ENCODE measurements at regions not wholly inside any gene's neighbourhood (a gene's known extent, or its start where the extent isn't known, plus 50 kb on each side); places are given as distances from the start of the nearest gene placed in this dataset.

DNA sequence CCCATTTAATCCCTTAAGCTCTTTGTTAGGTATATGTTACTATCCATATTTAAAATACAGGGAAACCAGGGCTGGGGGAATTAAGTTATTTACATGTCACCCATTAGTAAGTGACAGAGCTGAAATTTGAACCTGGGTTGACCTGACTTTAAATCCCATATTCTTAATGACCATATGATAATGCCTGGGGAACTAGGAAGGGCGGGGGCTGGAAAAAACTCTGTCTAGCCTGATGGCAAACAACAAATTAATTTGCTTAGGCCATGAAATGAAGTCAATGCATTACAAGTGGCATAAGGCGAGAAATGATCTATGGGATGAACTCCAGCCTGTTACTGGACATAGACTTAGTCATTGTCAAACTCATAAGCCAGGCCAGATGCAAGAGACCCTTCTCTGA lies 325.7 kb upstream of the WWC1 start:
- Histone ChIP-seq H3K4me1 (no peaks in the 10 kb centered on the region), H3K4me3 (no peak overlapping the region), H3K27ac (no peak overlapping the region), H3K9me3 (no peaks in the 10 kb centered on the region), H3K27me3 (no peaks in the 10 kb centered on the region), H3K36me3 (no peaks in the 10 kb centered on the region)
- intact Hi-C loops (cut with DNase I), result no loop called here
- no peak for DNase-seq
- TF ChIP-seq, protein P1, sequence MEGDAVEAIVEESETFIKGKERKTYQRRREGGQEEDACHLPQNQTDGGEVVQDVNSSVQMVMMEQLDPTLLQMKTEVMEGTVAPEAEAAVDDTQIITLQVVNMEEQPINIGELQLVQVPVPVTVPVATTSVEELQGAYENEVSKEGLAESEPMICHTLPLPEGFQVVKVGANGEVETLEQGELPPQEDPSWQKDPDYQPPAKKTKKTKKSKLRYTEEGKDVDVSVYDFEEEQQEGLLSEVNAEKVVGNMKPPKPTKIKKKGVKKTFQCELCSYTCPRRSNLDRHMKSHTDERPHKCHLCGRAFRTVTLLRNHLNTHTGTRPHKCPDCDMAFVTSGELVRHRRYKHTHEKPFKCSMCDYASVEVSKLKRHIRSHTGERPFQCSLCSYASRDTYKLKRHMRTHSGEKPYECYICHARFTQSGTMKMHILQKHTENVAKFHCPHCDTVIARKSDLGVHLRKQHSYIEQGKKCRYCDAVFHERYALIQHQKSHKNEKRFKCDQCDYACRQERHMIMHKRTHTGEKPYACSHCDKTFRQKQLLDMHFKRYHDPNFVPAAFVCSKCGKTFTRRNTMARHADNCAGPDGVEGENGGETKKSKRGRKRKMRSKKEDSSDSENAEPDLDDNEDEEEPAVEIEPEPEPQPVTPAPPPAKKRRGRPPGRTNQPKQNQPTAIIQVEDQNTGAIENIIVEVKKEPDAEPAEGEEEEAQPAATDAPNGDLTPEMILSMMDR (IDR thresholded peaks at IDR 0.05), result no peak
- no peak for TF ChIP-seq POLR2A (IDR thresholded peaks at IDR 0.05)
- ATAC-seq, result no peak
- WGBS (ENCODE audit: insufficient coverage, low coverage, low lambda C conversion rate, missing lambda C conversion rate), result 86% methylated on average over 2 of the region's 2 CpGs

DNA sequence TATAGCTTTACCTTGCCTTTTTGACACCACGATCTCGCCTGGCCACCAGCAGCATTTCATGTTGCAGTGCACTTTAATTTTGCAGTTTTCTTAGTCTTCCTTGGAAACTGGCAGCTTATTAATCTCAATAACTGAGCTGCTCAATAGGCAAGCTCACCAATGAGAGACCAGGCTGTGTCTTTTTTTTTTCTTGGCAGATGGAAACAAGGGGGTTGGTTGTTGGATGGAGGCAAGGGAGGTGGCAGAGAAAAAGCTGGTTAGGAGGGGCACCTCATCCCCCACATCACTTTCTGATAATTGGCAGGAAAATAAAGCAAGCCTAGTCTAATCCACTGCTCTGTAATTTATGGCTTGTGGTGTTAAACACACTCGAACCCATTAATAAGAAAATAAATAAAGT lies 324.5 kb upstream of the WWC1 start:
- Histone ChIP-seq H3K9me3 (no peaks in the 10 kb centered on the region), H3K36me3 (no peaks in the 10 kb centered on the region), H3K27ac (no peak overlapping the region), H3K4me3 (no peak overlapping the region), H3K27me3 (no peaks in the 10 kb centered on the region), H3K4me1 (no peaks in the 10 kb centered on the region)
- WGBS (ENCODE audit: insufficient coverage, low coverage, low lambda C conversion rate, missing lambda C conversion rate), result 70% methylated on average over 3 of the region's 3 CpGs
- no peak for TF ChIP-seq POLR2A (IDR thresholded peaks at IDR 0.05)
- TF ChIP-seq, protein P1 (IDR thresholded peaks at IDR 0.05), result no peak
- intact Hi-C loops (cut with DNase I), result no loop called here
- DNase-seq, result no peak
- ATAC-seq, result no peak

DNA sequence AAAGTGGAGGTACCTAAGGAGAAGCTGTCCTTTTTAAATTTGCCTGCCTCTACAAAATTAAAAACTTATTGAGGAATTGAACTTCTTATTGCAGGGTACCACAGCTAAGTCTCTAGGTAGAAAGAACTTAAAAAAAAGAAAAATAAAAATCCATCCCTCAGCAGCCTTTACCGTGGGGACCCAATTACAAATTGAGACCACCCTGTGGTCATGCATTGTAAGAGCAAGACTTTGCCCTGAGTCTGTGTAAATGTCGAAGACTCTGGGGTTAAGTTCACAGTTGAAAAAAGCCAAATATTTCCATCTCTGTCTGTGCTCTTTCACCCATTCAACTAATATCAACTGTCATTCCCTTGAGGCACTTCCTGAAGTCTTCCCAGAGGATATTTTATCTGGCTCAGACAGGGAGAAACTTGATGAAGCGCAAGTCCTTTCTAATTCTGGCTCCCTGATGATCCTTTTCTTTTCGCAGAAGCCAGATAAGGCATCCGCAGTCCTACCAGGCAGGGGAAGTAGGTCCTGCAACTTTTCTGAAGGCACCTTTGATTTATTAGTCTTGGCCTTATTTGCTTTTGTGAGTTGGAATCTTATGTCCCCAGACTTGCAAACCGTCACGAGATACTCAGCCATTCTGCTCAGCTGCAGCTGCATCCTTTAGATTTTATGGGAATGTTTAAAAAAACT lies 323.8 kb upstream of the WWC1 start:
- Histone ChIP-seq H3K9me3 (no peaks in the 10 kb centered on the region), H3K27me3 (no peaks in the 10 kb centered on the region), H3K36me3 (no peaks in the 10 kb centered on the region), H3K4me3 (no peak overlapping the region), H3K27ac (no peak overlapping the region), H3K4me1 (no peaks in the 10 kb centered on the region)
- WGBS (ENCODE audit: insufficient coverage, low coverage, low lambda C conversion rate, missing lambda C conversion rate), result 53% methylated on average over 7 of the region's 7 CpGs
- DNase-seq, result no peak
- TF ChIP-seq, protein P1 (IDR thresholded peaks at IDR 0.05), result no peak
- no peak for TF ChIP-seq POLR2A (IDR thresholded peaks at IDR 0.05)
- peak in 2 of 4 donors; percentile 17 to 34 for ATAC-seq
- intact Hi-C loops (cut with DNase I), result no loop called here

DNA sequence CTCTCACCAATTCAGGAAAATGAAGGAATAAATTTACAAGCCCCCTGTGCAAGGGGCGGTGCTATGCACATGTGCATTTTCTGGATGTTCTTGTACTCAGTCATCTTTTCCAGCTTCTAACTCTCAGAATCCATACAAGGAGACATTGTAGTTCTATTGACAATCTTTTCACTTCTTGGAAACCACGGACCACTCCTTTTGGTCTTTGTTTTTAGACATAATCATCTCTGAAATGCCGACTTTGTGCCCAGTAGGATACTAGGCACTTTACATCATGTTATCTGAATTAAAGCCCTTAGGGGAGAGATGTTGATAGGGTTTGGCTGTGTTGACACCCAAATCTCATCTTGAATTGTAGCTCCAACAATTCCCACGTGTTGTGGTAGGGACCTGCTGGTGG lies 322.6 kb upstream of the WWC1 start:
- intact Hi-C loops (cut with DNase I), result no loop called here
- Histone ChIP-seq H3K36me3 (no peaks in the 10 kb centered on the region), H3K9me3 (no peaks in the 10 kb centered on the region), H3K4me1 (no peaks in the 10 kb centered on the region), H3K27me3 (no peaks in the 10 kb centered on the region), H3K4me3 (no peak overlapping the region), H3K27ac (no peak overlapping the region)
- ATAC-seq (no peak), DNase-seq (no peak)
- 75% methylated on average over 4 of the region's 4 CpGs for WGBS (ENCODE audit: insufficient coverage, low coverage, low lambda C conversion rate, missing lambda C conversion rate)
- TF ChIP-seq, protein P1 (IDR thresholded peaks at IDR 0.05), result no peak
- no peak for TF ChIP-seq POLR2A (IDR thresholded peaks at IDR 0.05)

DNA sequence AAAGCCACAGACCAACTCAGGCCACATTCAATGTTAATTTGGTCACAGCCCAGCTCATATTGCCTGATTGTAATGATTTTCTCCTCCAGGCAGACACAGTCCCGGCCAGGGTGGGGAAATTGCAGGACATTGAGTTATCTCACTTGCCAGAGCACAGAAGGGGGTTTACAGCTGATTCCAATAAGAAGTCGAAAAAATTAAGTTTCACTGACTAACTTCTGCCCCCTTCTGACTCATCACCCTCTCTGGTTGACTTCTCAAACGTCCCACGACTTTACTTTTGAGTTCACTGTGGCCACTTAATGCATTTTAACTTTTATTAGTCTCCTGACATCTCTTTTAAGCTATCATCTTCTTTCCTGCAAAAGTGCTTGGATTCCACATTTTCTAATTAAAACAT lies 321.4 kb upstream of the WWC1 start:
- WGBS (ENCODE audit: insufficient coverage, low coverage, low lambda C conversion rate, missing lambda C conversion rate), result 45% methylated on average over 3 of the region's 4 CpGs
- no peak for ATAC-seq

More for the DNA sequence above, 321.4 kb upstream of the WWC1 start:
- intact Hi-C loops (cut with DNase I), result no loop called here
- no peaks in the 10 kb centered on the region for H3K9me3 ChIP-seq
- no peak overlapping the region for H3K27ac ChIP-seq
- H3K27me3 ChIP-seq, result no peaks in the 10 kb centered on the region
- H3K4me1 ChIP-seq, result no peaks in the 10 kb centered on the region
- no peaks in the 10 kb centered on the region for H3K36me3 ChIP-seq
- H3K4me3 ChIP-seq, result no peak overlapping the region
- DNase-seq, result no peak
- TF ChIP-seq, protein P1 (IDR thresholded peaks at IDR 0.05), result no peak
- TF ChIP-seq POLR2A (IDR thresholded peaks at IDR 0.05), result no peak
